IMR-90 (cell line): ENCODE measurements at regions not wholly inside any gene's neighbourhood (a gene's known extent, or its start where the extent isn't known, plus 50 kb on each side); places are given as distances from the start of the nearest gene placed in this dataset.

Experiments used
- ATAC-seq: fragments of 200-7000 bp; cut with Tn5 transposase; 2 replicates; pipeline ENCODE4 v1.9.1; 2020; ENCODE audit warnings: low read depth, mild to moderate bottlenecking, moderate library complexity
- BruUV-seq: library from RNA; stranded (reverse); fragments of 400-500 nt; replicated peaks from 2 replicates; lab custom pipeline; 2021; lab: Mats Ljungman, UMichigan
- CTCF ChIA-PET: fragments of 300-600 bp; formaldehyde crosslinking; extraction: SDS; loops from one replicate; lab custom pipeline; 2021; ENCODE audit warnings: antibody characterized with exemption; lab: Yijun Ruan, JAX
- POLR2A ChIA-PET: fragments of 300-600 bp; sonication (Branson Sonifier 250); formaldehyde crosslinking; loops from one replicate; lab custom pipeline; 2022; ENCODE audit warnings: antibody characterized with exemption; ENCODE audit not compliant: unreplicated experiment; lab: Charles Lee
- DNase-seq: peaks from one replicate; pipeline ENCODE4 v3.0.0; 2013
- H2AFZ ChIP-seq: replicated peaks from 2 replicates; pipeline ENCODE3; 2013; ENCODE audit warnings: low read length, mild to moderate bottlenecking; ENCODE audit not compliant: poor library complexity
- H2AK5ac ChIP-seq: 2 replicates; pipeline ENCODE4 v1.6.1; 2013; ENCODE audit warnings: low read depth, low read length, inconsistent platforms
- H2AK9ac ChIP-seq: replicated peaks from 2 replicates; pipeline ENCODE3; 2013; ENCODE audit warnings: mild to moderate bottlenecking, low read depth, low read length, moderate library complexity; ENCODE audit not compliant: poor library complexity
- H2BK120ac ChIP-seq: 2 replicates; pipeline ENCODE4 v1.6.1; 2013; ENCODE audit warnings: low read depth, low read length, inconsistent platforms
- H2BK15ac ChIP-seq: 3 replicates; pipeline ENCODE4 v1.6.1; 2013; ENCODE audit warnings: low read depth, low read length, inconsistent platforms
- H2BK20ac ChIP-seq: 2 replicates; pipeline ENCODE4 v1.6.1; 2013; ENCODE audit warnings: low read depth, mild to moderate bottlenecking, inconsistent platforms, low read length, moderate library complexity
- H2BK5ac ChIP-seq: 2 replicates; pipeline ENCODE4 v1.6.1; 2013; ENCODE audit warnings: mild to moderate bottlenecking, low read depth, low read length, inconsistent platforms; ENCODE audit not compliant: poor library complexity, severe bottlenecking
- H3K14ac ChIP-seq: replicated peaks from 2 replicates; pipeline ENCODE4 v1.6.1; 2013; ENCODE audit warnings: low read depth, low read length, inconsistent platforms
- H3K18ac ChIP-seq: 2 replicates; pipeline ENCODE4 v1.6.1; 2013; ENCODE audit warnings: low read depth, low read length, control low read depth
- H3K23ac ChIP-seq: 2 replicates; pipeline ENCODE4 v1.6.1; 2013; ENCODE audit warnings: low read depth, low read length, inconsistent platforms
- H3K27ac ChIP-seq: 2 replicates; pipeline ENCODE4 v1.5.1; 2013; ENCODE audit warnings: mild to moderate bottlenecking, control low read depth, low read length; ENCODE audit not compliant: insufficient read depth
- H3K27me3 ChIP-seq: 2 replicates; pipeline ENCODE4 v1.6.1; 2013; ENCODE audit warnings: low read length; ENCODE audit not compliant: control insufficient read depth, insufficient read depth
- H3K36me3 ChIP-seq: 2 replicates; pipeline ENCODE4 v1.6.1; 2013; ENCODE audit warnings: low read length, mixed read lengths; ENCODE audit not compliant: control insufficient read depth, insufficient read depth
- H3K4ac ChIP-seq: 2 replicates; pipeline ENCODE4 v1.6.1; 2013; ENCODE audit warnings: low read depth, low read length, inconsistent platforms
- H3K4me1 ChIP-seq: 2 replicates; pipeline ENCODE4 v1.6.1; 2013; ENCODE audit warnings: low read length, mixed read lengths; ENCODE audit not compliant: control insufficient read depth, insufficient read depth
- H3K4me2 ChIP-seq: 2 replicates; pipeline ENCODE4 v1.6.1; 2013; ENCODE audit warnings: low read depth, mild to moderate bottlenecking, control low read depth, low read length, moderate library complexity
- H3K4me3 ChIP-seq: 2 replicates; pipeline ENCODE4 v1.5.1; 2013; ENCODE audit warnings: low read depth, mild to moderate bottlenecking, control low read depth, low read length, moderate library complexity; ENCODE audit not compliant: insufficient read depth
- H3K56ac ChIP-seq: 2 replicates; pipeline ENCODE4 v1.6.1; 2013; ENCODE audit warnings: low read length, inconsistent platforms; ENCODE audit not compliant: insufficient read depth; ENCODE audit errors: extremely low read depth
- H3K79me1 ChIP-seq, 2 experiments: 2 replicates each; pipeline ENCODE4 v1.6.1; 2013; ENCODE audit warnings: low read length in 2 of 2, inconsistent platforms in 1 of 2, low read depth in 1 of 2
- H3K9ac ChIP-seq: 2 replicates; pipeline ENCODE4 v1.6.1; 2013; ENCODE audit warnings: low read depth, low read length, control low read depth
- H3K9me1 ChIP-seq: 2 replicates; pipeline ENCODE4 v1.6.1; 2013; ENCODE audit warnings: low read length, inconsistent platforms; ENCODE audit not compliant: insufficient read depth
- H3K9me3 ChIP-seq: 2 replicates; pipeline ENCODE4 v1.6.1; 2013; ENCODE audit warnings: low read length; ENCODE audit not compliant: control insufficient read depth, insufficient read depth
- H4K20me1 ChIP-seq: 2 replicates; pipeline ENCODE4 v1.6.1; 2013; ENCODE audit warnings: low read length, inconsistent platforms; ENCODE audit not compliant: insufficient read depth
- H4K5ac ChIP-seq: 2 replicates; pipeline ENCODE4 v1.6.1; 2013; ENCODE audit warnings: mild to moderate bottlenecking, low read depth, low read length, control low read depth
- H4K8ac ChIP-seq, 2 experiments: 2 replicates each; pipeline ENCODE4 v1.6.1; 2013; ENCODE audit warnings: low read depth in 2 of 2, low read length in 2 of 2, control low read depth in 1 of 2, inconsistent platforms in 1 of 2
- H4K91ac ChIP-seq: 2 replicates; pipeline ENCODE4 v1.6.1; 2013; ENCODE audit warnings: low read depth, low read length, inconsistent platforms; ENCODE audit not compliant: insufficient read depth
- BHLHE40 ChIP-seq: fragments of 150-350 bp; IDR thresholded peaks from 2 replicates; pipeline ENCODE4 v1.6.1; 2016; ENCODE audit warnings: mild to moderate bottlenecking, low read depth, low read length
- CEBPB ChIP-seq: IDR thresholded peaks from 2 replicates; pipeline ENCODE4 v1.6.1; 2012; ENCODE audit warnings: low read depth, low read length, improper control_type of control experiment
- CHD1 ChIP-seq: IDR thresholded peaks from 2 replicates; pipeline ENCODE4 v1.6.1; 2012; ENCODE audit warnings: low read depth, low read length, improper control_type of control experiment
- FOS ChIP-seq: fragments of 150-350 bp; IDR thresholded peaks from 2 replicates; pipeline ENCODE4 v1.6.1; 2016; ENCODE audit warnings: low read depth, low read length
- MAFK ChIP-seq: IDR thresholded peaks from 2 replicates; pipeline ENCODE4 v1.6.1; 2012; ENCODE audit warnings: low read depth, low read length, improper control_type of control experiment
- MAZ ChIP-seq: IDR thresholded peaks from 2 replicates; pipeline ENCODE4 v1.6.1; 2012; ENCODE audit warnings: low read depth, mild to moderate bottlenecking, low read length, improper control_type of control experiment, moderate library complexity, borderline replicate concordance
- MXI1 ChIP-seq: IDR thresholded peaks from 2 replicates; pipeline ENCODE4 v1.6.1; 2012; ENCODE audit warnings: low read depth, mild to moderate bottlenecking, low read length, moderate library complexity, borderline replicate concordance
- NFE2L2 ChIP-seq: fragments of 150-350 bp; IDR thresholded peaks from 2 replicates; pipeline ENCODE4 v1.6.1; 2016; ENCODE audit warnings: low read depth, mild to moderate bottlenecking, low read length
- POLR2A ChIP-seq: IDR thresholded peaks from 2 replicates; pipeline ENCODE4 v1.6.1; 2012; ENCODE audit warnings: mild to moderate bottlenecking, low read depth, low read length
- RAD21 ChIP-seq: IDR thresholded peaks from 2 replicates; pipeline ENCODE4 v1.6.1; 2012; ENCODE audit warnings: low read length, improper control_type of control experiment
- RCOR1 ChIP-seq: IDR thresholded peaks from 2 replicates; pipeline ENCODE4 v1.6.1; 2012; ENCODE audit warnings: mild to moderate bottlenecking, low read length, improper control_type of control experiment; ENCODE audit not compliant: insufficient replicate concordance
- RFX5 ChIP-seq: IDR thresholded peaks from 2 replicates; pipeline ENCODE4 v1.8.0; 2012; ENCODE audit warnings: low read depth, mild to moderate bottlenecking, low read length, moderate library complexity
- SMC3 ChIP-seq: fragments of 150-350 bp; IDR thresholded peaks from 2 replicates; pipeline ENCODE4 v1.6.1; 2016; ENCODE audit warnings: low read depth, mild to moderate bottlenecking, antibody characterized with exemption, low read length, moderate library complexity
- WGBS, 2 experiments: methylation state at CpG; one replicate each; pipeline versions ENCODE4 v1.1.5 to v1.1.7; 2013; ENCODE audit warnings: missing lambda C conversion rate in 2 of 2; ENCODE audit not compliant: insufficient read length in 1 of 2; ENCODE audit errors: extremely low coverage in 2 of 2; 5-methylcytosine and 5-hydroxymethylcytosine counted together
- dilution Hi-C: fragments of 300-500 bp; cut with HindIII; formaldehyde crosslinking; loops from one replicate; pipeline ENCODE4 v1.14.3; 2018; ENCODE audit warnings: low sequenced_read_pairs; ENCODE audit not compliant: unreplicated experiment
- in situ Hi-C: fragments of 300-500 bp; cut with MboI; formaldehyde crosslinking; loops from 3 replicates; pipeline ENCODE4 v1.14.3; 2019; ENCODE audit warnings: low sequenced_read_pairs, inconsistent platforms, mixed read lengths
- intact Hi-C: fragments of 100-400 bp; cut with micrococcal nuclease; formaldehyde crosslinking; loops from 2 replicates; pipeline ENCODE4 v1.10.0; 2022
- TF ChIP-seq, protein P1 (sequence below): fragments of 150-350 bp; IDR thresholded peaks from 2 replicates; pipeline ENCODE4 v1.6.1; 2017; ENCODE audit warnings: mild to moderate bottlenecking, antibody characterized with exemption, low read length, low read depth
- TF ChIP-seq, protein P2 (sequence below): conservative IDR thresholded peaks from 2 replicates; pipeline ENCODE4 v1.5.1; 2012; ENCODE audit warnings: mild to moderate bottlenecking, low read depth, low read length, improper control_type of control experiment
- TF ChIP-seq, protein P3 (sequence below): fragments of 150-350 bp; IDR thresholded peaks from 2 replicates; pipeline ENCODE4 v1.6.1; 2016; ENCODE audit warnings: low read depth, mild to moderate bottlenecking, low read length, moderate library complexity, borderline replicate concordance

DNA sequence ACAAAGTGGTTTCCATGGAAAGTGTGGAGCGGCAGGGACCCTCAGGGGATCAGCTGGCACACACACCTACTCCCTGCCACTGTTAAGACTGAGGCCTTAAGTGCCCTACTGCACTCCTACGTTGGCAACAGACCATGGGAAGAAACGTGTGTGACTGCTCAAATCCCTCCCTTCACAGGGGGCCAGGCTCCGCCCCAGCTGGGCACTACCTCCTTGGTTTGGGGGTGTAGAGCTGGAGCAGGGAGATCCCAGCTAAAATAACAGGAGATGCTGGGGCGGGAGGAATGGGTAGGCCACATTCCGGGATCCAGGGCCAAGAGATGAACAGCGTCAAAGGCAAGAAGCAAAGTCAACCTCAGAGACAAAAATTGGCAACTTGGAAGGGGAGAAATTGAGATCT lies 231.0 kb downstream of the EN1 start:
- Histone ChIP-seq H4K20me1 (no peaks in the 10 kb centered on the region), H3K56ac (no peak overlapping the region), H3K23ac (no peak overlapping the region), H3K36me3 (no peaks in the 10 kb centered on the region), H3K9me3 (no peaks in the 10 kb centered on the region), H3K4ac (no peak overlapping the region), H2AFZ (no peak overlapping the region), H3K14ac (no peak overlapping the region), H4K5ac (no peak overlapping the region), H3K79me1 (no peaks in the 10 kb centered on the region), H2BK120ac (no peak overlapping the region), H3K4me2 (no peak overlapping the region), H3K4me1 (no peaks in the 10 kb centered on the region), H3K27me3 (peaks cover 5% of the 10 kb centered on the region), H2AK5ac (no peak overlapping the region), H3K9ac (no peak overlapping the region), H4K91ac (no peak overlapping the region), H2BK15ac (no peak overlapping the region), H3K27ac (no peak overlapping the region), H3K4me3 (no peak overlapping the region), H3K9me1 (no peaks in the 10 kb centered on the region), H2AK9ac (no peak overlapping the region), H2BK5ac (no peak overlapping the region), H2BK20ac (no peak overlapping the region), H4K8ac (no peak overlapping the region), H3K18ac (no peak overlapping the region)
- ChIA-PET CTCF (no interaction called here), POLR2A (no interaction called here)
- WGBS, 2 experiments = 39% methylated on average over 3 of the region's 7 CpGs; no CpG with 5 or more reads in 1 of the 2 experiments
- intact Hi-C loops (no loop called here), in situ Hi-C loops (no loop called here), dilution Hi-C loops (no loop called here)
- no peak for TF ChIP-seq POLR2A
- TF ChIP-seq, protein P1, sequence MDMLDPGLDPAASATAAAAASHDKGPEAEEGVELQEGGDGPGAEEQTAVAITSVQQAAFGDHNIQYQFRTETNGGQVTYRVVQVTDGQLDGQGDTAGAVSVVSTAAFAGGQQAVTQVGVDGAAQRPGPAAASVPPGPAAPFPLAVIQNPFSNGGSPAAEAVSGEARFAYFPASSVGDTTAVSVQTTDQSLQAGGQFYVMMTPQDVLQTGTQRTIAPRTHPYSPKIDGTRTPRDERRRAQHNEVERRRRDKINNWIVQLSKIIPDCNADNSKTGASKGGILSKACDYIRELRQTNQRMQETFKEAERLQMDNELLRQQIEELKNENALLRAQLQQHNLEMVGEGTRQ = no peak
- TF ChIP-seq BHLHE40 = no peak
- no peak for TF ChIP-seq CEBPB
- TF ChIP-seq RCOR1 = no peak
- no peak for TF ChIP-seq MXI1
- no peak for TF ChIP-seq FOS
- TF ChIP-seq, protein P2, sequence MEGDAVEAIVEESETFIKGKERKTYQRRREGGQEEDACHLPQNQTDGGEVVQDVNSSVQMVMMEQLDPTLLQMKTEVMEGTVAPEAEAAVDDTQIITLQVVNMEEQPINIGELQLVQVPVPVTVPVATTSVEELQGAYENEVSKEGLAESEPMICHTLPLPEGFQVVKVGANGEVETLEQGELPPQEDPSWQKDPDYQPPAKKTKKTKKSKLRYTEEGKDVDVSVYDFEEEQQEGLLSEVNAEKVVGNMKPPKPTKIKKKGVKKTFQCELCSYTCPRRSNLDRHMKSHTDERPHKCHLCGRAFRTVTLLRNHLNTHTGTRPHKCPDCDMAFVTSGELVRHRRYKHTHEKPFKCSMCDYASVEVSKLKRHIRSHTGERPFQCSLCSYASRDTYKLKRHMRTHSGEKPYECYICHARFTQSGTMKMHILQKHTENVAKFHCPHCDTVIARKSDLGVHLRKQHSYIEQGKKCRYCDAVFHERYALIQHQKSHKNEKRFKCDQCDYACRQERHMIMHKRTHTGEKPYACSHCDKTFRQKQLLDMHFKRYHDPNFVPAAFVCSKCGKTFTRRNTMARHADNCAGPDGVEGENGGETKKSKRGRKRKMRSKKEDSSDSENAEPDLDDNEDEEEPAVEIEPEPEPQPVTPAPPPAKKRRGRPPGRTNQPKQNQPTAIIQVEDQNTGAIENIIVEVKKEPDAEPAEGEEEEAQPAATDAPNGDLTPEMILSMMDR = no peak
- TF ChIP-seq, protein P3, sequence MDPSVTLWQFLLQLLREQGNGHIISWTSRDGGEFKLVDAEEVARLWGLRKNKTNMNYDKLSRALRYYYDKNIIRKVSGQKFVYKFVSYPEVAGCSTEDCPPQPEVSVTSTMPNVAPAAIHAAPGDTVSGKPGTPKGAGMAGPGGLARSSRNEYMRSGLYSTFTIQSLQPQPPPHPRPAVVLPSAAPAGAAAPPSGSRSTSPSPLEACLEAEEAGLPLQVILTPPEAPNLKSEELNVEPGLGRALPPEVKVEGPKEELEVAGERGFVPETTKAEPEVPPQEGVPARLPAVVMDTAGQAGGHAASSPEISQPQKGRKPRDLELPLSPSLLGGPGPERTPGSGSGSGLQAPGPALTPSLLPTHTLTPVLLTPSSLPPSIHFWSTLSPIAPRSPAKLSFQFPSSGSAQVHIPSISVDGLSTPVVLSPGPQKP = no peak
- no peak for TF ChIP-seq CHD1
- TF ChIP-seq MAZ = no peak
- no peak for TF ChIP-seq RFX5
- no peak for TF ChIP-seq SMC3
- no peak for TF ChIP-seq NFE2L2
- TF ChIP-seq RAD21 = no peak
- TF ChIP-seq MAFK = no peak
- no peak for DNase-seq
- no peak for ATAC-seq
- BruUV-seq = no TSS peak
